HL-60 (cell line): ENCODE measurements at regions not wholly inside any gene's neighbourhood (a gene's known extent, or its start where the extent isn't known, plus 50 kb on each side); places are given as distances from the start of the nearest gene placed in this dataset.

Source experiments
- CTCF ChIP-seq: IDR thresholded peaks from one replicate; pipeline ENCODE4 v1.5.1; 2011; ENCODE audit warnings: low read length, control low read depth, inconsistent platforms; ENCODE audit not compliant: insufficient read depth
- GABPA ChIP-seq: IDR thresholded peaks from 2 replicates; pipeline ENCODE4 v1.6.1; 2012; ENCODE audit warnings: low read depth
- REST ChIP-seq: IDR thresholded peaks from 2 replicates; pipeline ENCODE4 v1.6.1; 2012; ENCODE audit warnings: low read depth; ENCODE audit not compliant: insufficient replicate concordance

GRCh38 chr7:10268034-10268433 is 705.6 kb upstream of the PHF14 start:
- TF ChIP-seq CTCF (no peak), GABPA (no peak), REST (no peak)
